HEK293 (cell line): ENCODE measurements at regions not wholly inside any gene's neighbourhood (a gene's known extent, or its start where the extent isn't known, plus 50 kb on each side); places are given as distances from the start of the nearest gene placed in this dataset.

ENCODE experiments used
- CTCF ChIA-PET: fragments of 350-600 bp; formaldehyde crosslinking; extraction: SDS; loops from one replicate; lab custom pipeline; 2021; ENCODE audit warnings: antibody characterized with exemption; lab: Yijun Ruan, JAX
- POLR2A ChIA-PET: fragments of 300-600 bp; formaldehyde crosslinking; extraction: SDS; loops from one replicate; lab custom pipeline; 2020; ENCODE audit warnings: antibody characterized with exemption, inconsistent platforms; lab: Yijun Ruan, JAX
- H3K27ac ChIP-seq: fragments of 200-500 bp; sonication (Bioruptor generic); 2 replicates; pipeline ENCODE4 v1.5.1; 2014; ENCODE audit warnings: low read depth, low read length, control low read depth, inconsistent platforms; ENCODE audit errors: extremely low read depth
- H3K36me3 ChIP-seq, 2 experiments: fragments of 200-500 bp in 1 of 2; sonication (Bioruptor generic) in 1 of 2; 1 replicate in 1 of 2; 2 replicates in 1 of 2; pipeline ENCODE4 v1.5.1; 2014 to 2017; ENCODE audit warnings: inconsistent platforms in 2 of 2, low read length in 2 of 2; ENCODE audit not compliant: control insufficient read depth in 2 of 2, insufficient read depth in 1 of 2
- H3K4me1 ChIP-seq: fragments of 200-500 bp; sonication (Bioruptor generic); 2 replicates; pipeline ENCODE4 v1.5.1; 2014; ENCODE audit warnings: mild to moderate bottlenecking, low read length, inconsistent platforms; ENCODE audit not compliant: control insufficient read depth, insufficient read depth
- H3K4me3 ChIP-seq: 2 replicates; pipeline ENCODE4 v1.5.1; 2011; ENCODE audit warnings: low read depth, mild to moderate bottlenecking, control low read depth, low read length, moderate library complexity
- H3K9me3 ChIP-seq: fragments of 200-500 bp; sonication (Bioruptor generic); 2 replicates; pipeline ENCODE4 v1.5.1; 2014; ENCODE audit warnings: low read depth, low read length, inconsistent platforms; ENCODE audit not compliant: control insufficient read depth, insufficient read depth
- HOXA7 ChIP-seq: sonication (generic); formaldehyde crosslinking; IDR thresholded peaks from 2 replicates; pipeline ENCODE4 v1.8.1; 2022; ENCODE audit warnings: missing genetic modification reagents, borderline replicate concordance
- KLF10 ChIP-seq: fragments of 450-650 bp; IDR thresholded peaks from 2 replicates; pipeline ENCODE4 v1.5.1; 2018; ENCODE audit warnings: missing biosample characterization, mild to moderate bottlenecking, missing genetic modification characterization
- PATZ1 ChIP-seq: fragments of 450-650 bp; formaldehyde crosslinking; IDR thresholded peaks from 2 replicates; pipeline ENCODE4 v1.5.1; 2016; ENCODE audit warnings: missing biosample characterization, missing genetic modification characterization
- ZBTB11 ChIP-seq: fragments of 450-650 bp; formaldehyde crosslinking; conservative IDR thresholded peaks from 2 replicates; pipeline ENCODE4 v1.5.1; 2016; ENCODE audit warnings: low read depth, missing biosample characterization, missing genetic modification characterization
- ZNF155 ChIP-seq: fragments of 450-650 bp; formaldehyde crosslinking; IDR thresholded peaks from 2 replicates; pipeline ENCODE4 v1.5.1; 2016; ENCODE audit warnings: missing biosample characterization, missing genetic modification characterization
- ZNF184 ChIP-seq: fragments of 450-650 bp; IDR thresholded peaks from 2 replicates; pipeline ENCODE4 v1.5.1; 2018; ENCODE audit warnings: missing biosample characterization, mild to moderate bottlenecking, missing genetic modification characterization
- ZNF214 ChIP-seq: fragments of 450-650 bp; formaldehyde crosslinking; IDR thresholded peaks from 2 replicates; pipeline ENCODE4 v1.5.1; 2017; ENCODE audit warnings: missing biosample characterization, mild to moderate bottlenecking, missing genetic modification characterization, borderline replicate concordance
- ZNF274 ChIP-seq, 2 experiments: fragments of 200-500 bp in 1 of 2; fragments of 450-650 bp in 1 of 2; sonication (Bioruptor generic) in 1 of 2; formaldehyde crosslinking in 1 of 2; IDR thresholded peaks; 2 replicates each; pipeline versions ENCODE4 v1.5.1 to v1.6.1; 2014 to 2016; ENCODE audit warnings: borderline replicate concordance in 1 of 2, inconsistent platforms in 1 of 2, low read length in 1 of 2, missing biosample characterization in 1 of 2, missing genetic modification characterization in 1 of 2
- ZNF302 ChIP-seq: fragments of 450-650 bp; formaldehyde crosslinking; IDR thresholded peaks from 2 replicates; pipeline ENCODE4 v1.5.1; 2016; ENCODE audit warnings: missing biosample characterization, missing genetic modification characterization, low read depth
- ZNF324 ChIP-seq: fragments of 450-650 bp; formaldehyde crosslinking; IDR thresholded peaks from 2 replicates; pipeline ENCODE4 v1.5.1; 2016; ENCODE audit warnings: missing biosample characterization, missing genetic modification characterization
- ZNF501 ChIP-seq: fragments of 450-650 bp; formaldehyde crosslinking; IDR thresholded peaks from 2 replicates; pipeline ENCODE4 v1.5.1; 2016; ENCODE audit warnings: missing biosample characterization, missing genetic modification characterization
- ZNF549 ChIP-seq: fragments of 450-650 bp; IDR thresholded peaks from 2 replicates; pipeline ENCODE4 v1.5.1; 2018; ENCODE audit warnings: missing biosample characterization, missing genetic modification characterization, mild to moderate bottlenecking, inconsistent platforms, moderate library complexity
- ZNF626 ChIP-seq: fragments of 450-650 bp; sonication (Bioruptor Pico); formaldehyde crosslinking; IDR thresholded peaks from 2 replicates; pipeline ENCODE4 v1.5.1; 2018; ENCODE audit warnings: missing biosample characterization, missing genetic modification characterization, inconsistent platforms
- TF ChIP-seq, protein P1 (sequence below): fragments of 450-650 bp; formaldehyde crosslinking; IDR thresholded peaks from 2 replicates; pipeline ENCODE4 v1.5.1; 2017; ENCODE audit warnings: missing biosample characterization, mild to moderate bottlenecking, missing genetic modification characterization, moderate library complexity
- TF ChIP-seq, protein P2 (sequence below): fragments of 450-650 bp; formaldehyde crosslinking; IDR thresholded peaks from 2 replicates; pipeline ENCODE4 v1.5.1; 2016; ENCODE audit warnings: missing biosample characterization, missing genetic modification characterization
- TF ChIP-seq, protein P3 (sequence below): fragments of 450-650 bp; formaldehyde crosslinking; IDR thresholded peaks from 2 replicates; pipeline ENCODE4 v1.5.1; 2016; ENCODE audit warnings: missing biosample characterization, missing genetic modification characterization
- TF ChIP-seq, protein P4 (sequence below): fragments of 450-650 bp; formaldehyde crosslinking; IDR thresholded peaks from 2 replicates; pipeline ENCODE4 v1.5.1; 2016; ENCODE audit warnings: missing biosample characterization, missing genetic modification characterization
- TF ChIP-seq, protein P5 (sequence below): fragments of 450-650 bp; formaldehyde crosslinking; IDR thresholded peaks from 2 replicates; pipeline ENCODE4 v1.5.1; 2016; ENCODE audit warnings: missing biosample characterization, missing genetic modification characterization

DNA sequence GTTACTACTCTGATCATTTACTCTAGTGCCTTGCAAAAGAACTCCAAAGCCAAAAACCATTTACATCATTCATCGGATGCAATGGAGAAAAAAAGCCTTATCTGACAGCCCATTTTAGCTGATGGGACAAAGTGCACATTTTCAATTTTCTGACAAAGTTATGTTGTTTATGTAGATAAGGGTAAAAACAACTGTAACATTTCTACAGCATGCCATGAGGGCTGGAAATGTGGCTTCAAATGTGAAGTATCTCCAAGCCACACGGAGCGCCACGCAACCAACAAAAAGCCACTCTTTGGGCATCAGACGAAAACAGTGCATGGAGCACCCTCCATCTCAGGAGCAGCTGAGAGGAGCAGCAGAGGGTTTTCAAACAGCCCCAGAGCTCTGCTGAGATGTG, 364.6 kb upstream of the ZNF507 start:
- CTCF ChIA-PET, result no interaction called here
- POLR2A ChIA-PET, result no interaction called here

More for the DNA sequence above, 364.6 kb upstream of the ZNF507 start:
- TF ChIP-seq ZNF184 (tag by site-specific recombination), result no peak
- TF ChIP-seq ZNF626 (tag by site-specific recombination), result no peak
- TF ChIP-seq, protein P1, sequence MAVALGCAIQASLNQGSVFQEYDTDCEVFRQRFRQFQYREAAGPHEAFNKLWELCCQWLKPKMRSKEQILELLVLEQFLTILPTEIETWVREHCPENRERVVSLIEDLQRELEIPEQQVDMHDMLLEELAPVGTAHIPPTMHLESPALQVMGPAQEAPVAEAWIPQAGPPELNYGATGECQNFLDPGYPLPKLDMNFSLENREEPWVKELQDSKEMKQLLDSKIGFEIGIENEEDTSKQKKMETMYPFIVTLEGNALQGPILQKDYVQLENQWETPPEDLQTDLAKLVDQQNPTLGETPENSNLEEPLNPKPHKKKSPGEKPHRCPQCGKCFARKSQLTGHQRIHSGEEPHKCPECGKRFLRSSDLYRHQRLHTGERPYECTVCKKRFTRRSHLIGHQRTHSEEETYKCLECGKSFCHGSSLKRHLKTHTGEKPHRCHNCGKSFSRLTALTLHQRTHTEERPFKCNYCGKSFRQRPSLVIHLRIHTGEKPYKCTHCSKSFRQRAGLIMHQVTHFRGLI (tag by site-specific recombination), result no peak
- TF ChIP-seq ZNF302 (tag by site-specific recombination), result no peak
- TF ChIP-seq, protein P2, sequence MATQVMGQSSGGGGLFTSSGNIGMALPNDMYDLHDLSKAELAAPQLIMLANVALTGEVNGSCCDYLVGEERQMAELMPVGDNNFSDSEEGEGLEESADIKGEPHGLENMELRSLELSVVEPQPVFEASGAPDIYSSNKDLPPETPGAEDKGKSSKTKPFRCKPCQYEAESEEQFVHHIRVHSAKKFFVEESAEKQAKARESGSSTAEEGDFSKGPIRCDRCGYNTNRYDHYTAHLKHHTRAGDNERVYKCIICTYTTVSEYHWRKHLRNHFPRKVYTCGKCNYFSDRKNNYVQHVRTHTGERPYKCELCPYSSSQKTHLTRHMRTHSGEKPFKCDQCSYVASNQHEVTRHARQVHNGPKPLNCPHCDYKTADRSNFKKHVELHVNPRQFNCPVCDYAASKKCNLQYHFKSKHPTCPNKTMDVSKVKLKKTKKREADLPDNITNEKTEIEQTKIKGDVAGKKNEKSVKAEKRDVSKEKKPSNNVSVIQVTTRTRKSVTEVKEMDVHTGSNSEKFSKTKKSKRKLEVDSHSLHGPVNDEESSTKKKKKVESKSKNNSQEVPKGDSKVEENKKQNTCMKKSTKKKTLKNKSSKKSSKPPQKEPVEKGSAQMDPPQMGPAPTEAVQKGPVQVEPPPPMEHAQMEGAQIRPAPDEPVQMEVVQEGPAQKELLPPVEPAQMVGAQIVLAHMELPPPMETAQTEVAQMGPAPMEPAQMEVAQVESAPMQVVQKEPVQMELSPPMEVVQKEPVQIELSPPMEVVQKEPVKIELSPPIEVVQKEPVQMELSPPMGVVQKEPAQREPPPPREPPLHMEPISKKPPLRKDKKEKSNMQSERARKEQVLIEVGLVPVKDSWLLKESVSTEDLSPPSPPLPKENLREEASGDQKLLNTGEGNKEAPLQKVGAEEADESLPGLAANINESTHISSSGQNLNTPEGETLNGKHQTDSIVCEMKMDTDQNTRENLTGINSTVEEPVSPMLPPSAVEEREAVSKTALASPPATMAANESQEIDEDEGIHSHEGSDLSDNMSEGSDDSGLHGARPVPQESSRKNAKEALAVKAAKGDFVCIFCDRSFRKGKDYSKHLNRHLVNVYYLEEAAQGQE (tag by site-specific recombination), result no peak
- TF ChIP-seq, protein P3, sequence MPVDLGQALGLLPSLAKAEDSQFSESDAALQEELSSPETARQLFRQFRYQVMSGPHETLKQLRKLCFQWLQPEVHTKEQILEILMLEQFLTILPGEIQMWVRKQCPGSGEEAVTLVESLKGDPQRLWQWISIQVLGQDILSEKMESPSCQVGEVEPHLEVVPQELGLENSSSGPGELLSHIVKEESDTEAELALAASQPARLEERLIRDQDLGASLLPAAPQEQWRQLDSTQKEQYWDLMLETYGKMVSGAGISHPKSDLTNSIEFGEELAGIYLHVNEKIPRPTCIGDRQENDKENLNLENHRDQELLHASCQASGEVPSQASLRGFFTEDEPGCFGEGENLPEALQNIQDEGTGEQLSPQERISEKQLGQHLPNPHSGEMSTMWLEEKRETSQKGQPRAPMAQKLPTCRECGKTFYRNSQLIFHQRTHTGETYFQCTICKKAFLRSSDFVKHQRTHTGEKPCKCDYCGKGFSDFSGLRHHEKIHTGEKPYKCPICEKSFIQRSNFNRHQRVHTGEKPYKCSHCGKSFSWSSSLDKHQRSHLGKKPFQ (tag by site-specific recombination), result no peak
- TF ChIP-seq HOXA7, result no peak
- TF ChIP-seq ZNF274 (IDR thresholded peaks at IDR 0.05; ENCODE audit: low read length), result no peak
- TF ChIP-seq ZNF274 (tag by site-specific recombination; IDR thresholded peaks at IDR 0.05; ENCODE audit: borderline replicate concordance), result no peak
- no peak for TF ChIP-seq ZNF501
- no peak for TF ChIP-seq KLF10 (tag by site-specific recombination)
- TF ChIP-seq ZNF214 (tag by site-specific recombination), result no peak
- TF ChIP-seq ZNF155, result no peak
- TF ChIP-seq, protein P4, sequence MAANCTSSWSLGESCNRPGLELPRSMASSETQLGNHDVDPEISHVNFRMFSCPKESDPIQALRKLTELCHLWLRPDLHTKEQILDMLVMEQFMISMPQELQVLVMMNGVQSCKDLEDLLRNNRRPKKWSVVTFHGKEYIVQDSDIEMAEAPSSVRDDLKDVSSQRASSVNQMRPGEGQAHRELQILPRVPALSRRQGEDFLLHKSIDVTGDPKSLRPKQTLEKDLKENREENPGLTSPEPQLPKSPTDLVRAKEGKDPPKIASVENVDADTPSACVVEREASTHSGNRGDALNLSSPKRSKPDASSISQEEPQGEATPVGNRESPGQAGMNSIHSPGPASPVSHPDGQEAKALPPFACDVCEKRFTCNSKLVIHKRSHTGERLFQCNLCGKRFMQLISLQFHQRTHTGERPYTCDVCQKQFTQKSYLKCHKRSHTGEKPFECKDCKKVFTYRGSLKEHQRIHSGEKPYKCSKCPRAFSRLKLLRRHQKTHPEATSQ (tag by site-specific recombination), result no peak
- no peak for TF ChIP-seq ZBTB11 (tag by site-specific recombination)
- TF ChIP-seq ZNF324 (tag by site-specific recombination), result no peak
- no peak for TF ChIP-seq PATZ1 (tag by site-specific recombination)
- TF ChIP-seq ZNF549, result no peak
- TF ChIP-seq, protein P5, sequence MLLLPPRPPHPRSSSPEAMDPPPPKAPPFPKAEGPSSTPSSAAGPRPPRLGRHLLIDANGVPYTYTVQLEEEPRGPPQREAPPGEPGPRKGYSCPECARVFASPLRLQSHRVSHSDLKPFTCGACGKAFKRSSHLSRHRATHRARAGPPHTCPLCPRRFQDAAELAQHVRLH, result no peak
- Histone ChIP-seq H3K27ac (no peak overlapping the region), H3K9me3 (peaks cover 2% of the 10 kb centered on the region; the same call in 1 of the 2 replicates), H3K4me3 (no peak overlapping the region), H3K36me3 (no peaks in the 10 kb centered on the region; a peak in 1 of 3 replicates), H3K4me1 (no peaks in the 10 kb centered on the region)
